Activated CD4-positive, alpha-beta memory T cell treated with anti-CD3 and anti-CD28 coated beads, Interleukin-2, amount 10 ng/mL, durations not matched to agents 7 days and 5 days (primary cell): ENCODE measurements at regions not wholly inside any gene's neighbourhood (a gene's known extent, or its start where the extent isn't known, plus 50 kb on each side); places are given as distances from the start of the nearest gene placed in this dataset.

Source experiments
- CTCF ChIA-PET: fragments of 350-600 bp; sonication (Branson Sonifier 250); formaldehyde crosslinking; loops from one replicate; lab custom pipeline; 2021; ENCODE audit warnings: antibody characterized with exemption, inconsistent platforms; lab: Charles Lee
- POLR2A ChIA-PET: fragments of 350-600 bp; sonication (Branson Sonifier 250); formaldehyde crosslinking; loops from one replicate; lab custom pipeline; 2021; ENCODE audit warnings: antibody characterized with exemption; lab: Charles Lee
- DNase-seq: peaks from one replicate; pipeline ENCODE4 v3.0.0-alpha.2; 2020
- H3K27ac Mint-ChIP-seq: one replicate; pipeline ENCODE4 v1.8.0; 2021; ENCODE audit warnings: mild to moderate bottlenecking, mixed read lengths
- H3K27me3 Mint-ChIP-seq: one replicate; pipeline ENCODE4 v1.8.0; 2021; ENCODE audit warnings: mixed read lengths
- H3K36me3 Mint-ChIP-seq: one replicate; pipeline ENCODE4 v1.8.0; 2021; ENCODE audit warnings: low read depth, mixed read lengths
- H3K4me1 Mint-ChIP-seq: one replicate; pipeline ENCODE4 v1.8.0; 2021; ENCODE audit warnings: mixed read lengths
- H3K4me3 Mint-ChIP-seq: one replicate; pipeline ENCODE4 v1.8.0; 2021; ENCODE audit warnings: mild to moderate bottlenecking, mixed read lengths
- H3K9me3 Mint-ChIP-seq: one replicate; pipeline ENCODE4 v1.8.0; 2021; ENCODE audit warnings: mixed read lengths

GRCh38 chr14:58844544-58844943 is 206.8 kb downstream of the DACT1 start:
- ChIA-PET CTCF (no interaction called here), POLR2A (no interaction called here)
- H3K4me1 Mint-ChIP-seq: no peaks in the 10 kb centered on the region
- H3K36me3 Mint-ChIP-seq: no peaks in the 10 kb centered on the region
- H3K9me3 Mint-ChIP-seq: no peaks in the 10 kb centered on the region
- no peak overlapping the region for H3K4me3 Mint-ChIP-seq
- peaks cover 1% of the 10 kb centered on the region for H3K27me3 Mint-ChIP-seq
- DNase-seq: no peak
- H3K27ac Mint-ChIP-seq: no peak overlapping the region

GRCh38 chr14:58846682-58847465 is 209.1 kb downstream of the DACT1 start:
- CTCF ChIA-PET: no interaction called here
- Mint-ChIP-seq H3K4me1 (no peaks in the 10 kb centered on the region), H3K36me3 (no peaks in the 10 kb centered on the region), H3K4me3 (no peak overlapping the region), H3K27ac (no peak overlapping the region), H3K27me3 (peaks cover 1% of the 10 kb centered on the region), H3K9me3 (no peaks in the 10 kb centered on the region)
- DNase-seq: no peak
- POLR2A ChIA-PET: no interaction called here

GRCh38 chr14:58848365-58848764 is 210.6 kb downstream of the DACT1 start:
- DNase-seq: no peak
- POLR2A ChIA-PET: no interaction called here
- Mint-ChIP-seq H3K4me1 (no peaks in the 10 kb centered on the region), H3K36me3 (no peaks in the 10 kb centered on the region), H3K4me3 (no peak overlapping the region), H3K9me3 (no peaks in the 10 kb centered on the region), H3K27me3 (peaks cover 1% of the 10 kb centered on the region), H3K27ac (no peak overlapping the region)
- CTCF ChIA-PET: no interaction called here

- Mint-ChIP-seq H3K27me3 (peaks cover 1% of the 10 kb centered on the region), H3K9me3 (no peaks in the 10 kb centered on the region), H3K36me3 (no peaks in the 10 kb centered on the region), H3K27ac (no peak overlapping the region), H3K4me3 (no peak overlapping the region), H3K4me1 (no peaks in the 10 kb centered on the region)
- DNase-seq: no peak
- POLR2A ChIA-PET: no interaction called here
- CTCF ChIA-PET: no interaction called here
These were observed 211.8 kb downstream of the DACT1 start for GRCh38 chr14:58849601-58850000.

- H3K36me3 Mint-ChIP-seq: no peaks in the 10 kb centered on the region
- H3K4me3 Mint-ChIP-seq: no peak overlapping the region
- ChIA-PET POLR2A (no interaction called here), CTCF (no interaction called here)
- no peaks in the 10 kb centered on the region for H3K4me1 Mint-ChIP-seq
- H3K27me3 Mint-ChIP-seq: no peaks in the 10 kb centered on the region
- H3K27ac Mint-ChIP-seq: no peak overlapping the region
- no peaks in the 10 kb centered on the region for H3K9me3 Mint-ChIP-seq
- DNase-seq: no peak
These were observed 212.2 kb downstream of the DACT1 start for GRCh38 chr14:58850011-58850410.

- Mint-ChIP-seq H3K4me3 (no peak overlapping the region), H3K27ac (no peak overlapping the region), H3K4me1 (no peaks in the 10 kb centered on the region), H3K36me3 (no peaks in the 10 kb centered on the region), H3K27me3 (peaks cover 1% of the 10 kb centered on the region), H3K9me3 (peaks cover 8% of the 10 kb centered on the region)
- POLR2A ChIA-PET: no interaction called here
- no peak for DNase-seq
- CTCF ChIA-PET: no interaction called here
These were observed 223.8 kb downstream of the DACT1 start for GRCh38 chr14:58861586-58861985.

GRCh38 chr14:58862416-58863160 is 224.8 kb downstream of the DACT1 start:
- CTCF ChIA-PET: no interaction called here
- no peaks in the 10 kb centered on the region for H3K36me3 Mint-ChIP-seq
- peaks cover 1% of the 10 kb centered on the region for H3K27me3 Mint-ChIP-seq
- POLR2A ChIA-PET: no interaction called here
- no peak overlapping the region for H3K4me3 Mint-ChIP-seq
- H3K27ac Mint-ChIP-seq: no peak overlapping the region
- peaks cover 8% of the 10 kb centered on the region for H3K9me3 Mint-ChIP-seq
- DNase-seq: no peak
- no peaks in the 10 kb centered on the region for H3K4me1 Mint-ChIP-seq

GRCh38 chr14:58863661-58864345 is 226.0 kb downstream of the DACT1 start:
- DNase-seq: no peak
- Mint-ChIP-seq H3K27ac (no peak overlapping the region), H3K4me3 (no peak overlapping the region), H3K27me3 (peaks cover 3% of the 10 kb centered on the region), H3K36me3 (no peaks in the 10 kb centered on the region), H3K4me1 (no peaks in the 10 kb centered on the region), H3K9me3 (peaks cover 8% of the 10 kb centered on the region)
- CTCF ChIA-PET: no interaction called here
- POLR2A ChIA-PET: no interaction called here

GRCh38 chr14:58864751-58865513 is 227.2 kb downstream of the DACT1 start:
- CTCF ChIA-PET: no interaction called here

GRCh38 chr14:58865514-58866281 is 227.9 kb downstream of the DACT1 start:
- CTCF ChIA-PET: no interaction called here
- Mint-ChIP-seq H3K4me3 (no peak overlapping the region), H3K36me3 (no peaks in the 10 kb centered on the region), H3K9me3 (peaks cover 5% of the 10 kb centered on the region), H3K4me1 (no peaks in the 10 kb centered on the region), H3K27ac (no peak overlapping the region), H3K27me3 (peaks cover 3% of the 10 kb centered on the region)
- no peak for DNase-seq
- POLR2A ChIA-PET: no interaction called here

More at GRCh38 chr14:58864751-58865513, 227.2 kb downstream of the DACT1 start:
- DNase-seq: no peak
- Mint-ChIP-seq H3K4me1 (no peaks in the 10 kb centered on the region), H3K27ac (no peak overlapping the region), H3K4me3 (no peak overlapping the region), H3K9me3 (peaks cover 5% of the 10 kb centered on the region), H3K27me3 (peaks cover 3% of the 10 kb centered on the region), H3K36me3 (no peaks in the 10 kb centered on the region)
- POLR2A ChIA-PET: no interaction called here

- POLR2A ChIA-PET: no interaction called here
- peaks cover 3% of the 10 kb centered on the region for H3K27me3 Mint-ChIP-seq
- H3K27ac Mint-ChIP-seq: no peak overlapping the region
- H3K4me1 Mint-ChIP-seq: no peaks in the 10 kb centered on the region
- CTCF ChIA-PET: no interaction called here
- H3K4me3 Mint-ChIP-seq: no peak overlapping the region
- peaks cover 3% of the 10 kb centered on the region for H3K9me3 Mint-ChIP-seq
- DNase-seq: no peak
- no peaks in the 10 kb centered on the region for H3K36me3 Mint-ChIP-seq
These were observed 228.6 kb downstream of the DACT1 start for GRCh38 chr14:58866391-58866790.

GRCh38 chr14:58870961-58871360 is 233.2 kb downstream of the DACT1 start:
- CTCF ChIA-PET: no interaction called here
- Mint-ChIP-seq H3K4me1 (no peaks in the 10 kb centered on the region), H3K4me3 (no peak overlapping the region), H3K27me3 (peaks cover 3% of the 10 kb centered on the region), H3K27ac (no peak overlapping the region), H3K36me3 (no peaks in the 10 kb centered on the region), H3K9me3 (peaks cover 3% of the 10 kb centered on the region)
- DNase-seq: no peak
- POLR2A ChIA-PET: no interaction called here
